ENCODE measurements at regions not wholly inside any gene's neighbourhood (a gene's known extent, or its start where the extent isn't known, plus 50 kb on each side); places are given as distances from the start of the nearest gene placed in this dataset.
A peak's percentile ranks its signal among the peaks of the same experiment; 100 is the strongest.

GRCh38 chr13:59261928-59262488 is 901.7 kb downstream of the DIAPH3 start:
- TF ChIP-seq CTCF (conservative IDR thresholded peaks at IDR 0.05; ENCODE audit: low read depth in 2 of 2) (peak; percentile 76 to 85), CREB1 (CRISPR knock-in tag; IDR thresholded peaks at IDR 0.05; ENCODE audit: low read depth) (no peak), JUNB (IDR thresholded peaks at IDR 0.05; ENCODE audit: unreplicated experiment) (no peak), EZH2 (IDR thresholded peaks at IDR 0.05; ENCODE audit: low read depth, unreplicated experiment) (no peak), STAT1 (IDR thresholded peaks at IDR 0.05; ENCODE audit: unreplicated experiment) (no peak), EZH2phosphoT487 (IDR thresholded peaks at IDR 0.05; ENCODE audit: unreplicated experiment) (no peak)

Measured in GM23338 (cell line).